Anterior cingulate cortex (tissue), 58 donors: ENCODE measurements at regions not wholly inside any gene's neighbourhood (a gene's known extent, or its start where the extent isn't known, plus 50 kb on each side); places are given as distances from the start of the nearest gene placed in this dataset.
"Not testable (repeated sequence)": the region's sequence is repeated elsewhere in the genome, so short reads cannot be mapped to it uniquely, and the experiment has no call there.

Experiments used
- DNase-seq, 58 donors: peaks; one replicate each; lab custom pipeline; 2025; lab: John Stamatoyannopoulos, UW

DNA sequence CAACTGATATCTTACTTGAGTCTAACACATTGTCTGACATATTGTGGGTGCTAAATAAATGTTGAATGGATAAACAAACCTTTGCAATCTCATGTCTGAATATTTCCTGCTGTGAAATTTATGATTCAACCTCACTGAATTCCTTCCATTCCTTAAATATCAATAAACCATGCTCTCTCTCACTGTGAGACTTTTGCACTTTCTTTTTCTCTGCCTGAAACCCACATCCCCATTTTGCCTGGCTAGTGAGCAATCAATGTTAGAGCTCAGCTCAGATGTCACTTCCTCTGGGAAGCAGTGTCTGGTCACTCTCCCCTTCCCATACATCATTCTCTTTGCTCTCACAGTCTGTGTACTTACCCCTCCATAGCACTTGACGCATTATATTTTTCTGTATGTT is 383.7 kb upstream of the TRPC7 start:
- DNase-seq, result no peak

GRCh38 chr5:136743052-136743451 is 377.7 kb upstream of the TRPC7 start:
- no peak for DNase-seq

DNA sequence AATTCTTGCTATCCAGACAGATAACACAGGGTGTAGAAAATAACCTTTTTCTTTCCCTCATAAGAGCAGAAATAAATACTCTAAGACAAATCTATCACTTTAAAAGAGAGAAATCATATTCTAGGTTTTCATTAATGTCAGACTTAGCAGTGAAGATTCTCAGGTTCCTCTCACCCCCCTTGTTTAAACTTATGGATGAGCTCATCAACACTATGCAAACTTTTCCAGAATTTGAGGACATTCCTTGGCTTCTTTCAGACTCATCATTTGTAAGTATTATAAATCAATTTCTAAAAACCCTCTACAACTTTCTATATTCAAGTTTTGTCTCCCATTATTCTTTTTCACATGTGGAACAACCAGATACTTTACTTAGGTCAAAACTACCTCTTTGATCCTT is 374.9 kb upstream of the TRPC7 start:
- DNase-seq, result no peak

DNA sequence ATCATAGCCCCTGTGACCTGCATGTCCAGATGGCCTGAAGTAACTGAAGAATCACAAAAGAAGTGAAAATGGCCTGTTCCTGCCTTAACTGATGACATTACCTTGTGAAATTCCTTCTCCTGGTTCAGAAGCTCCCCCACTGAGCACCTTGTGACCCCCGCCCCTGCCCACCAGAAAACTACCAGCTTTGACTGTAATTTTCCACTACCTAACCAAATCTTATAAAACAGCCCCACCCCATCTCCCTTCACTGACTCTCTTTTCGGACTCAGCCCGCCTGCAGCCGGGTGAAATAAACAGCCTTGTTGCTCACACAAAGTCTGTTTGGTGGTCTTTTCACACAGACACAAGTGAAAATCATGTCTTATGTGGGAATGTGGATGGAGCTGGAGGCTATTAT is 373.9 kb upstream of the TRPC7 start:
- not testable (repeated sequence) for DNase-seq

DNA sequence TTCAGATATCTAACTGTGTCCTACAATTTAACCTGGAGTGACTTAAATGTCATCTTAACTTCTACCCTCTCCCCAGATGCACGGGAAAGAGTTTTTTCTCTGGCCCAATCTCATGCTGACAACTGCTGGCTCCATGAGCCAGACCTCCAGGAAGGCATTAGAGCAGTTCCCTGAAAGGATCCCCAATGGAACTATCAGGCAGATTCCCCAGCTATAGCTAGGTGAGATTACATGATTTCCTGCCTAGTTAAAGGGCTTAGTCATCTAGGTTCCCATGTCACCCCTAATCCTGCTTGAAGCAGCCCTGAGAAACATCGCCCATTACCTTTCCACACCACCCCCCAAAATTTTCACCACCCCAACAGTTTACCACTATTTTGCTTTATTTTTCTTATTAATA is 373.5 kb upstream of the TRPC7 start:
- DNase-seq, result no peak

- no peak for DNase-seq
Measured at GRCh38 chr5:136736021-136736420, 370.7 kb upstream of the TRPC7 start.

- DNase-seq, result not testable (repeated sequence)
Measured at GRCh38 chr5:136735611-136736010, 370.3 kb upstream of the TRPC7 start.

DNA sequence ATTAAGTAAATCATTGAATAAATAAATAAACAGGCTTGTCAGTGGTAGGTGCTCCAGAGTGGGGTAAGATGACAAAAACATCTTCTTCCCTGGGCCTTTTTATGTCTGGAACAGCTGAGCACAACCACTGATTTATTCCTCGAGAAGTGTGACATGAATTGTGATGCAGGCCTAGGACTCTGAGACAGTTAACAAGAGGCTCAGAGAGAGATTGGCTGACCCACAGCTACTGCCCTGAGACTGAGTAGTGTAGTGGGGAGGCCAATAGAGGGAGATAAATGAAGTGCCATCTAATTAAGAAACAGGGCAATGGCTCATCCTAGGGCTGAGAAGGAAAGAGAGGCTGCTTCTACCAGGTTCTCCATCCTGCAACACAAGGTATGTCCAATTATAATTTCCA is 369.3 kb upstream of the TRPC7 start:
- peak in 3 of 58 donors; percentile 1 to 2 (median 1) for DNase-seq

DNA sequence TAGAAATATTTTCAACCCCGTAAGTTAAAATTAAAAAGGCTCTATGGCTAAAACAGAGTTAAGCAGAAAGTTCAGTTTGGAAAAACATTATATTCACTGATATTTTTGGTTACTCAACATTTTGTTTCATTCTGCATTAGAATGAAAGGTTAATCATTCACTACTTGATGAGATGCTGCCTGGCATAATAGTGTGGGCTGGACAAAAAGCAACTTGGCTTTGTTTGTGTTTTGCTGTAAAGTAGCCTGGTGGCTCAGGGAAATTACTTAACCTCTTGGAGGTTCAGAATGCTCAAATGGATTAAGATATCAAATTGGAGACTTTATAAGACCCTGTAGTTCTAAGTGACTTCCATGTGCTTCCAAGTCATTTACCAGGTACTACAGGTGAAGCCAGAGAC is 367.4 kb upstream of the TRPC7 start:
- DNase-seq, result no peak

GRCh38 chr5:136731241-136731900 is 366.0 kb upstream of the TRPC7 start:
- DNase-seq, result peak in 3 of 58 donors; percentile 1 to 8 (median 8)

- no peak for DNase-seq
Measured at GRCh38 chr5:136730426-136730825, 365.1 kb upstream of the TRPC7 start.

DNA sequence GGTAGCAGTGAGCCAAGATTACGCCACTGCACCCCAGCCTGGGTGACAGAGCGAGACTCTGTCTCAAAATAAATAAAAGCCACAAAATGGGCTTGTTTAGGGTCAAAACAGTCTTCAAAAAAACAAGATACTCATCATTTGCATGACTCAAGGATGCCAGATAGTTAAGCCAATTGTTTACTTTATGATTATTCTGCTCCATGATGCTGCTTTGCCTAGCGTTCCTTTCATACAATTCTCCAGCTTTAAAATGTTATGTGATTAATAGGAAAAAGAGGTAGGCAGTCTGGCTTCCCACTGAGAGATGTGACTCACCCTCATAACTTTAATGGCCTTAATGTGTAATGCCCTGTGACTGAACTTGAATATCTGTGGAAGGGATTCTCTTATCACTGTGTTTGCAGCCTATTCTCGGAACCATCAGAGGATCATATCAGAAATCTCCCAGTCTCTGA is 364.6 kb upstream of the TRPC7 start:
- no peak for DNase-seq

DNA sequence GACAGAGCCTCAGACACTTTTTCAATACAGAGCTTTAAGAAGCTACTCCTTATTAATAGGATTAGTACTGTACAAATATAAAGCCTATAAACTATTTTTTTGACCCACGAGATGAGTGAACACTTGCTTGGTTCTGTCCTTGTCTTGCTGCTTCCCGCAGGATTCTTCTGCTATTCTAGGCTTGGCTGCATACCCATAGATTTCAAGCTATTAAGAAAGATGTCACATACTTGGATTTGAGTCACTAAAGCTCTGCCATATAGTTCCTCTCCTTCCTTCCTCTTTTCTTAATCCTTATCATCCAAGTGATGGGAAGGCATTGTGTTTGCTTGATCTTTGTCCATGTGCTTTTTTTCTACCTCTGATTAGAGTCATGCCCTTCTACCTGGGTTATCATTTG is 361.2 kb upstream of the TRPC7 start:
- DNase-seq, result no peak

DNA sequence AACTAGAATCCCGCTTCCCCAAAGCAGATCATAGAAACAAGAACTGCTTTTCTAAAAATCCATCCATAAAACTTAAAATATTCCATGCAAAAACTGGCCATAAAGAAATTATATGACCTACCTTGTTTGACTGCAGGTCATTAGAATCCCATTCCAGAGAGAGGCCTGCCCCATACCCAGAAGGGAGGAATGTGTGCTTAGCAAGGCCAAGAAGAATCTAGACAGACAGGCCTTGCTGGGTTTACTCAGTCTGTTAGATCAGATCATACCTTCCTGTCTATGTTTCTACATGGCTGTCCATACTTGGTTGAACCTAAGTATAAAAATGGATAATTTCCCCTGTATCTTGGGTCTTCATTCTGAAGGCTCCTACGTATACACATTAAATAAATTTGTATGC is 358.8 kb upstream of the TRPC7 start:
- no peak for DNase-seq

- DNase-seq, result no peak
Measured at GRCh38 chr5:136722581-136722980, 357.2 kb upstream of the TRPC7 start.

DNA sequence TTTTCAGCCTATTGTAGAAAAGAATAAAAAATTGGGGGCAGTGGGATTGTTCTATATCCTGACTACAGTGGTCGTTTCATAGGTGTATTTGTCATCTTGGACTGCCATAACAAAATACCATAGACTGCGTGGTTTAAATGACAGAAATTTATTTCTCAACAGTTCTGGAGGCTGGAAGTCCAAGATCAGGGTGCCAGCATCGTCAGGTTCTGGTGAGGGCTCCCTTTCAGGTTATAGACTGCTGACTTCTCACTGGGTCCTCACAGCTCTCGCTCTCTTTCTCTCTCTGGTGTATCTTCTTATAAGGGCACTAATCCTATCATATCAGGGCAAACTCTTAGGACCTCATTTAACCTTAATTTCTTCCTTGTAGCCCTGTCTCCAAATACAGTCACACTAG is 356.7 kb upstream of the TRPC7 start:
- DNase-seq, result no peak

- DNase-seq, result no peak
Measured at GRCh38 chr5:136720674-136721073, 355.3 kb upstream of the TRPC7 start.

GRCh38 chr5:136717917-136718316 is 352.6 kb upstream of the TRPC7 start:
- no peak for DNase-seq

DNA sequence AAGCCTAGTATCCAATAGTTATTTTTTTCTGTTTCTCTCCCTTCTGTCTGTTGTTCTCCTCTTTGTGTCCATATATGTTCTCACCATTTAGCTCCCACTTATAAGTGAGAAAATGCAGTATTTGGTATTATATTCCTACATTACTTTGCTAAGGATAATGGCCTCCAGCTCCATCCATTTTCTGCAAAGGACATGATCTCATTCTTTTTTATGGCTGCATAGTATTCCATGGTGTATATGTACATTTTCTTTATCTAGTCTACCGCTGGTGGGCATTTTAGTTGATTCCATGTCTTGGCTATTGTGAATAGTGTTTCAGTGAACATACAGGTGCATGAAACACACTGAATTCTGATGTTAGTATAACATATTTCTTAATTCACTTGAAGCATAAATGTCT is 348.9 kb upstream of the TRPC7 start:
- no peak for DNase-seq

- DNase-seq, result no peak
Measured at GRCh38 chr5:136712628-136713027, 347.3 kb upstream of the TRPC7 start.

- no peak for DNase-seq
Measured at GRCh38 chr5:136710834-136711233, 345.5 kb upstream of the TRPC7 start.

- no peak for DNase-seq
Measured at GRCh38 chr5:136703706-136704105, 338.4 kb upstream of the TRPC7 start.

DNA sequence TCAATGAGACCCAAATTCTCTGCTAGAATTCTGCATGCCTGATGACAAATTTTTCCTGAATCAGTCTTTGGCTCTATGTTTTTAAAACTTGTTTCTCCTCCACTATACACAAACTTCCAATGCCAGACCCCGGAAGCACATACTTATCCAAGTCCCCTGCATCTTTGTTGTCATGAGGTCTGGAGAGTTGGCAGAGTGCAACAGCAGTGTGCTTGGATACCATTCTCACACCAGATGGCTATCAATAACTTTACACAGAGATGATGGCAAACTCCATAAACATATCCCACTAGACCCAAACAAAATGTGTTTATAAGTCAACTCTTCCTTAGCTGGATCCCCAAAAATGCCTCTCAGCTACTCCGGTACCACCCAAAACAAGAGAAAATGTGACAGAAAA is 337.7 kb upstream of the TRPC7 start:
- no peak for DNase-seq
